Ovary (tissue), 3 donors: ENCODE measurements at regions not wholly inside any gene's neighbourhood (a gene's known extent, or its start where the extent isn't known, plus 50 kb on each side); places are given as distances from the start of the nearest gene placed in this dataset.

Source experiments
- POLR2A ChIP-seq: fragments of 450-650 bp; IDR thresholded peaks from one replicate; pipeline ENCODE4 v1.6.1; 2017; ENCODE audit warnings: antibody characterized with exemption, mild to moderate bottlenecking, moderate library complexity
- TF ChIP-seq, protein P1 (sequence below), 3 donors: fragments of 450-650 bp in 2 of 3; fragments of 200-600 bp in 1 of 3; IDR thresholded peaks; one replicate each; pipeline versions ENCODE4 v1.5.1 to v1.8.0; 2016 to 2022; ENCODE audit warnings: antibody characterized with exemption in 3 of 3, mild to moderate bottlenecking in 1 of 3
- donor health status: DM: no; HTN: no; CAD: no.

DNA sequence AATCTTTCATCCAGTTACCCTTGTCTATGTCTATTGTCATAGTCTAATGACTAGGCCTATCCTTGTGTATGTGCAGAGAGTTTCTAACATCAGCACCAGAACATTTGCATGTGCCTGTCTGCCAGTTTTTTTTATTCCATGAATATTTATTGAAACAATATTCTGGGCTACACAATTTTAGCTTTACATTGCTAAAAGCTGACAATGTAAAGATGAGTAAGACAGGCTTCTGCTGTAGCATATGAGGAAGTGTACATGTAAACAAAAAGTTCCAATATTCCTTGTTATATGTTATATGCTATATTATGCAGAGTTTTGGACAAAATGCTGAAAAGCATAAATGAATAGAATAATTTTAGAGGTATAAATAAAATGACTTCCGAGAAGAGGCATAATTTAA is 357.7 kb downstream of the NYAP2 start:
- TF ChIP-seq, protein P1, sequence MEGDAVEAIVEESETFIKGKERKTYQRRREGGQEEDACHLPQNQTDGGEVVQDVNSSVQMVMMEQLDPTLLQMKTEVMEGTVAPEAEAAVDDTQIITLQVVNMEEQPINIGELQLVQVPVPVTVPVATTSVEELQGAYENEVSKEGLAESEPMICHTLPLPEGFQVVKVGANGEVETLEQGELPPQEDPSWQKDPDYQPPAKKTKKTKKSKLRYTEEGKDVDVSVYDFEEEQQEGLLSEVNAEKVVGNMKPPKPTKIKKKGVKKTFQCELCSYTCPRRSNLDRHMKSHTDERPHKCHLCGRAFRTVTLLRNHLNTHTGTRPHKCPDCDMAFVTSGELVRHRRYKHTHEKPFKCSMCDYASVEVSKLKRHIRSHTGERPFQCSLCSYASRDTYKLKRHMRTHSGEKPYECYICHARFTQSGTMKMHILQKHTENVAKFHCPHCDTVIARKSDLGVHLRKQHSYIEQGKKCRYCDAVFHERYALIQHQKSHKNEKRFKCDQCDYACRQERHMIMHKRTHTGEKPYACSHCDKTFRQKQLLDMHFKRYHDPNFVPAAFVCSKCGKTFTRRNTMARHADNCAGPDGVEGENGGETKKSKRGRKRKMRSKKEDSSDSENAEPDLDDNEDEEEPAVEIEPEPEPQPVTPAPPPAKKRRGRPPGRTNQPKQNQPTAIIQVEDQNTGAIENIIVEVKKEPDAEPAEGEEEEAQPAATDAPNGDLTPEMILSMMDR (IDR thresholded peaks at IDR 0.05): no peak
- TF ChIP-seq POLR2A: no peak
